WTC11 (cell line): ENCODE measurements at regions not wholly inside any gene's neighbourhood (a gene's known extent, or its start where the extent isn't known, plus 50 kb on each side); places are given as distances from the start of the nearest gene placed in this dataset.

Experiments used
- ATAC-seq: fragments of 200-7000 bp; cut with Tn5 transposase; 2 replicates; pipeline ENCODE4 v1.10.0; 2021; ENCODE audit warnings: mild to moderate bottlenecking, moderate library complexity
- CTCF ChIA-PET: fragments of 300-600 bp; sonication (Branson Sonifier 250); formaldehyde crosslinking; loops from one replicate; lab custom pipeline; 2021; ENCODE audit warnings: antibody characterized with exemption; lab: Charles Lee
- POLR2A ChIA-PET: fragments of 350-600 bp; sonication (Branson Sonifier 250); formaldehyde crosslinking; loops from one replicate; lab custom pipeline; 2021; ENCODE audit warnings: antibody characterized with exemption; lab: Charles Lee
- DNase-seq: peaks from one replicate; pipeline ENCODE4 v3.0.0; 2021; ENCODE audit warnings: low spot score
- H3K27ac Mint-ChIP-seq: 2 replicates; pipeline ENCODE4 v1.8.0; 2021; ENCODE audit warnings: mixed read lengths
- H3K27me3 Mint-ChIP-seq: 2 replicates; pipeline ENCODE4 v1.8.0; 2021; ENCODE audit warnings: low read depth, mild to moderate bottlenecking, moderate library complexity, mixed read lengths
- H3K36me3 Mint-ChIP-seq: 2 replicates; pipeline ENCODE4 v1.8.0; 2021; ENCODE audit warnings: mixed read lengths
- H3K4me1 Mint-ChIP-seq: 2 replicates; pipeline ENCODE4 v1.8.0; 2022; ENCODE audit warnings: mixed read lengths
- H3K4me3 Mint-ChIP-seq: 2 replicates; pipeline ENCODE4 v1.8.0; 2021; ENCODE audit warnings: mild to moderate bottlenecking, moderate library complexity, mixed read lengths
- H3K9me3 Mint-ChIP-seq: 2 replicates; pipeline ENCODE4 v1.8.0; 2021; ENCODE audit warnings: mixed read lengths
- GTF2I ChIP-seq: fragments of 250-450 bp; sonication (Bioruptor Pico); conservative IDR thresholded peaks from 2 replicates; pipeline ENCODE4 v1.4.0; 2021; ENCODE audit warnings: mild to moderate bottlenecking
- JUN ChIP-seq: sonication (generic); formaldehyde crosslinking; IDR thresholded peaks from 2 replicates; pipeline ENCODE4 v1.8.0; 2023; ENCODE audit warnings: mild to moderate bottlenecking, missing genetic modification reagents
- NFATC4 ChIP-seq: fragments of 250-450 bp; sonication (Bioruptor Pico); IDR thresholded peaks from 2 replicates; pipeline ENCODE4 v1.9.0; 2021; ENCODE audit warnings: mild to moderate bottlenecking
- PRDM15 ChIP-seq: sonication (generic); formaldehyde crosslinking; IDR thresholded peaks from 2 replicates; pipeline ENCODE4 v1.8.0; 2022; ENCODE audit warnings: missing genetic modification reagents
- RELA ChIP-seq: sonication (generic); formaldehyde crosslinking; IDR thresholded peaks from 2 replicates; pipeline ENCODE4 v1.8.1; 2022; ENCODE audit warnings: missing genetic modification reagents, mild to moderate bottlenecking, borderline replicate concordance
- SMAD3 ChIP-seq: sonication (generic); formaldehyde crosslinking; IDR thresholded peaks from 2 replicates; pipeline ENCODE4 v1.8.0; 2022; ENCODE audit warnings: missing genetic modification reagents, mild to moderate bottlenecking, borderline replicate concordance
- ZBTB21 ChIP-seq: sonication (generic); formaldehyde crosslinking; IDR thresholded peaks from 2 replicates; pipeline ENCODE4 v1.8.1; 2023; ENCODE audit warnings: mild to moderate bottlenecking, missing genetic modification reagents, borderline replicate concordance
- ZNF121 ChIP-seq: sonication (generic); formaldehyde crosslinking; IDR thresholded peaks from 2 replicates; pipeline ENCODE4 v1.8.0; 2023; ENCODE audit warnings: missing genetic modification reagents
- ZNF138 ChIP-seq: sonication (generic); formaldehyde crosslinking; conservative IDR thresholded peaks from 2 replicates; pipeline ENCODE4 v1.8.1; 2022; ENCODE audit warnings: mild to moderate bottlenecking, moderate library complexity, missing genetic modification reagents
- ZNF317 ChIP-seq: sonication (generic); formaldehyde crosslinking; IDR thresholded peaks from 2 replicates; pipeline ENCODE4 v1.8.1; 2023; ENCODE audit warnings: low read depth, mild to moderate bottlenecking, moderate library complexity, missing genetic modification reagents, borderline replicate concordance
- ZNF396 ChIP-seq: fragments of 250-450 bp; sonication (Bioruptor Pico); IDR thresholded peaks from 2 replicates; pipeline ENCODE4 v1.8.0; 2021; ENCODE audit warnings: mild to moderate bottlenecking, moderate library complexity, borderline replicate concordance
- ZNF532 ChIP-seq: fragments of 250-450 bp; sonication (Bioruptor Pico); IDR thresholded peaks from 2 replicates; pipeline ENCODE4 v1.9.0; 2021; ENCODE audit warnings: mild to moderate bottlenecking, borderline replicate concordance
- ZSCAN18 ChIP-seq: fragments of 250-450 bp; sonication (Bioruptor Pico); IDR thresholded peaks from 2 replicates; pipeline ENCODE4 v2.1.2; 2022; ENCODE audit warnings: mild to moderate bottlenecking, moderate library complexity

- DNase-seq (no peak), ATAC-seq (no peak)
- no peak for TF ChIP-seq ZNF138 (CRISPR knock-in tag)
- TF ChIP-seq NFATC4 (CRISPR knock-in tag) = no peak
- no peak for TF ChIP-seq ZNF396 (CRISPR knock-in tag)
- TF ChIP-seq ZSCAN18 (CRISPR knock-in tag) = no peak
- TF ChIP-seq ZNF121 = no peak
- no peak for TF ChIP-seq ZNF532 (CRISPR knock-in tag)
- Mint-ChIP-seq H3K27me3 (no peaks in the 10 kb centered on the region; the same call in 1 of the 2 replicates), H3K36me3 (no peaks in the 10 kb centered on the region; the same call in 1 of the 2 replicates), H3K4me1 (peaks cover 11% of the 10 kb centered on the region), H3K27ac (no peak overlapping the region), H3K4me3 (no peak overlapping the region), H3K9me3 (peaks cover 11% of the 10 kb centered on the region)
- ChIA-PET POLR2A (no interaction called here), CTCF (no interaction called here)
These were observed 1242.9 kb downstream of the C4orf33 start for GRCh38 chr4:130338851-130339250.

GRCh38 chr4:130349745-130350144 is 1253.8 kb downstream of the C4orf33 start:
- Mint-ChIP-seq H3K27me3 (no peaks in the 10 kb centered on the region), H3K4me3 (no peak overlapping the region), H3K27ac (no peak overlapping the region), H3K4me1 (no peaks in the 10 kb centered on the region), H3K9me3 (no peaks in the 10 kb centered on the region), H3K36me3 (no peaks in the 10 kb centered on the region)
- ChIA-PET CTCF (no interaction called here), POLR2A (no interaction called here)
- TF ChIP-seq SMAD3 (CRISPR knock-in tag) (no peak), RELA (CRISPR knock-in tag) (no peak), GTF2I (CRISPR knock-in tag) (no peak), ZBTB21 (CRISPR knock-in tag) (no peak)
- no peak for DNase-seq
- ATAC-seq = no peak

- H3K4me1 Mint-ChIP-seq = peaks cover 7% of the 10 kb centered on the region; the same call in 1 of the 2 replicates
- H3K27me3 Mint-ChIP-seq = no peaks in the 10 kb centered on the region
- CTCF ChIA-PET = no interaction called here
- no peak overlapping the region for H3K4me3 Mint-ChIP-seq
- TF ChIP-seq JUN (CRISPR knock-in tag) (no peak), PRDM15 (CRISPR knock-in tag) (no peak), ZNF317 (no peak)
- DNase-seq = no peak
- H3K36me3 Mint-ChIP-seq = no peaks in the 10 kb centered on the region
- H3K9me3 Mint-ChIP-seq = no peaks in the 10 kb centered on the region
- ATAC-seq = no peak
- POLR2A ChIA-PET = no interaction called here
- no peak overlapping the region for H3K27ac Mint-ChIP-seq
These were observed 1260.9 kb downstream of the C4orf33 start for GRCh38 chr4:130356873-130357272.
